COLO829 (cell line): ENCODE measurements at regions not wholly inside any gene's neighbourhood (a gene's known extent, or its start where the extent isn't known, plus 50 kb on each side); places are given as distances from the start of the nearest gene placed in this dataset.
"Not testable (repeated sequence)": the region's sequence is repeated elsewhere in the genome, so short reads cannot be mapped to it uniquely, and the experiment has no call there.

Experiments
- DNase-seq: peaks from one replicate; pipeline ENCODE4 v3.0.0; 2012; ENCODE audit warnings: low spot score

DNA sequence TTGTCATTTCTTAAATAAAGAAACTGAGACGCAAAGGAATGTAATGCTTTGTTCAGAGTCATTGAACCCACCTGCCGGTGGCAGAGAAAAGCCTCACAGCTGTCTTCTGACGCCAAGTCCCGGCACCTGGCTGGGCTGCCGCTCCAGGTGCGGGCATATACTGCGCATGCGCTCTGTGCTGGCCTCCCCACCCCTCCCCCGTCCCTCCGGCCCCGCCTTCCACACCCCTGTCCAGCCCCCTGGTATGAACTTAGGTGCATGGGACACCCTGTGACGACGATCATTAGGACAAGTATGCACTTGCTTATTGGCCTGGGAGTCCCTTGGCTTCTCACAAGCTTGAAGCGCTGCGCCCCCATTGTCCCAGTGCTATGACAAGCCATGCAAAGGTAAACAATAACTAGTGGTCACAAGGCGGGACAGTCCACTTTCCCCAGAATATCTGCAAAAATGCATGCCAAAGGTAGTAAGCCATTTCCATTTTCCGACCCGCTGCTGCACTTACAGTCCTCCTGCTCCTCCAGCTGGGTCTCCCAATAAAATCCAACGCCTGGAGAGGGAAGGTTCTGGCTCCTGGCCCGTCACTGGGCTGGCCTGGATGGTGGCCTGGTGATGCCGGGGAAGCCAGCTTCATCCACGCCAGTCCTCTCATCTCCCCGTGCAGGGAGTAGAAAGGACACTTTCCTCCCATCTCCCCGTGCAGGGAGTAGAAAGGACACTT lies 100.4 kb downstream of the PSMG1 start:
- DNase-seq: no peak

DNA sequence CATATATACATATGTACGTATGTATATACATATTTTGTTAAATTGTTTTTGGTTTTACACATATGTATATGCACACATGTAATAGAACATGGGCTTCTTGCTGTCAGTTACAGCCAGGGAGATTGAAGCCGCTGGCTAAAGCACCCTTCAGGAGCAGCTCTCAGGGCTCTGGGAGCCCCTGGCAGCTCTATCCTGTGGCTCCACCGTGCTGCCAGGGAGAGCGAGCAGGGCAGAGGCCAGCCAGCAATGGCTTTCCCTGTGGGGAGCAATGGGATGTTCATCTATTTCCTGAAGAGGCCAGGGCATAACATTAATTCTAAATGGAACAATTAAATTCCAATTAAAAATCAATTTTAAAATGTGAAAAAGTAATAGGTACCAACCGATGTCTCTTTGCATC lies 102.9 kb downstream of the PSMG1 start:
- DNase-seq: no peak

DNA sequence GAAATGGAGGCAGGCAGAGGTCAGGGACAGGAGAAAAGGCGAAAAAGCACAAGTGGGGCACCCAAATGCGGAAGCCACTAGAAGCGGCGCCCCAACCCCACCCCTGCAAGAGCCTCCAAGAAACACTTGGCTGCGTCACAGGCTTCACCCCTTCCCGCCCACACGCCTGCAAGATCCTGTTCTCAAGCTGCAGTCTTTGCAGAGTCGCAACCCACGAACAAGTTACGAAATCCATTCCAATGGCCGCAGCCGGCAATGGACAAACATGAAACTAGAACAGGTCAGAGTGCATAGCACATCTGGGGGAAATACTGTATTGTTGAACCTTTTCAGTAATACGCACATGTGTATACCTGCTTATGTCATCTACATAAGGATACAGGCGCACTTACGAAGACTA lies 103.6 kb downstream of the PSMG1 start:
- no peak for DNase-seq

DNA sequence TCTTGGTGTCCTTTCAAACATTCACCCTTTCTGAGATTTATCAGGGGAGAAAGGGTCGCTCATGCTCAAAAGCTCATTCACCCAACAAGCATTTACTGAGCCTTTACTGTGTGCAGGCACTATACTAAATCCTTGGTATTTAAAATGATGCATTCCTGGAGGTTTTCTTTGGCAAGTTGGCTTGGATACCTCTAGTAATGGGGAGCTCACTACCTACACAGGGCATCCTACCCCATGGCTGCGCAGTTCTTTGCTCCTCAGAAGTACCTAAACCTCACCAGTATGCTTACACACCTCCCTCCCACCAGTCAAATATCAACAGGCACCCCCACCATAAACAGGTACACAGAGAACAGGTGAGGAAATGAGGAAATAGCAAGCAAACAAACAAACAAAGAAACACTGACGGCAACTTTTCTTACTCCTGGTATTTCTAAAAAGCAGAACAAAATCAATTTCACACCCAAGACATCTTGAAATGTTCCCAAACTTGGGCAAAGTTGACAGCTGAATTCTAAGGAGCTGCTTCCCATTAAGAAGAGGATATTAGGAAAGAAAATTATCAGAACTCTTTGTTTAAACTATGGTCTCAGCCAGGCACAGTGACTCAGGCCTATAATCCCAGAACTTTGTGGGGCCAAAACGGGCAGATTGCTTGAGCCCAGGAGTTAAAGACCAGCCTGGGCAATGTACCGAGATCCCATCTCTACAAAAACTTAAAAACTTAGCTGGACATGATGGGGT lies 104.8 kb downstream of the PSMG1 start:
- no peak for DNase-seq

DNA sequence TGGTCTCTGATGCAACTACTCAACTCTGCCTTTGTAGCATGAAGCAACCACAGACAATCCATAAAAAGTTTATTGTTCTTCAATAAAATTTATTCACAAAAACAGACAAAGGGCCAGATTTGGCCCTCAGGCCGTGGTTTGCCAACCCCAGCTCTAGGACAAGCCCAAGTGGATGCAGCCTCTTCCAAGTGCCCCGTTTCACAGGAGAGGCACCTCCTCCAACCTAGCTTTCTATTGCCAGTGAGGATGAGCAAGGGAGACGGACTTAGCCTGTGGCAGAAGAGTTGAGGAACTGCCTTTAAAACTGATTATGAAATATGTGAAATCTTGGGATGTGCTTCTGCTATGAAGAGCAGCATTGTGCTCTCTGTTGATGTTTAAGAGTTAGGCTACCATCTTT lies 105.4 kb downstream of the PSMG1 start:
- no peak for DNase-seq

DNA sequence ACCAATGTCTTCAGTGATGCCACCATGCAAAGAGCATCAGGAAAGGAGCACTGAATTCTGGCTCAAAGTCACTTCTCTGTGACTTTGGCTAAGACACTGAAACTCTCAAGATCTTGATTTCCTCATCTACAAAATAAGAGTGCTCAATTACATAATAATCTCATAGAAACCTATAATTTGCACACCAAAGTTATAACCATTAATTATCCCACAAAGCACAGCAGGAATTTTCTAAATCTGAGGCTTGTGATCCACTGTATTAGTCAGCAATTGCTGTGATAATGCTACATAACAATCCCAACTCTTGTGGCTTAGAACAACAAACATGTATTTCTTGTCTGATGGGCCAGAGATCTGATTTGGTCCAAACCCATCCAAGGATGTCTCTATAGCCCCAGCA lies 108.7 kb downstream of the PSMG1 start:
- DNase-seq: no peak

DNA sequence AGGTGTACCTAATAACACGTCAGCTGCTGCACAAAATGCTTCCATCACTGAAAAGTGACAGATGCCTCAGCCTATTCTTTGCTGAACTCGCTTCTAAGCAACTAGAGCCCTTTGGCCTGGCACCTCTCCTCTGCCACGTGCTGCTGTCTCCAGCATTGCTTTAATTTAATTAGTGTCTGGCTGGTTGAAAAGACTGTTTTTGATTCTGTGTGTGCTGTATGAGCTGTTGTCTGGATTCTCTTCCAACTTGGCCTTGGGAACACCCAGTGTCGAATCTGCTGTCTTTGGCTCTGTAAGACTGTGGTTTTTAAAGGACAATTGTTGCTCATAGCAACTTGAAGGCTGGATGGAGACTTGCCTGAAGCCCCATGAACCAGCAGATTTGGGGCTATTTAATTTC lies 109.5 kb downstream of the PSMG1 start:
- no peak for DNase-seq

DNA sequence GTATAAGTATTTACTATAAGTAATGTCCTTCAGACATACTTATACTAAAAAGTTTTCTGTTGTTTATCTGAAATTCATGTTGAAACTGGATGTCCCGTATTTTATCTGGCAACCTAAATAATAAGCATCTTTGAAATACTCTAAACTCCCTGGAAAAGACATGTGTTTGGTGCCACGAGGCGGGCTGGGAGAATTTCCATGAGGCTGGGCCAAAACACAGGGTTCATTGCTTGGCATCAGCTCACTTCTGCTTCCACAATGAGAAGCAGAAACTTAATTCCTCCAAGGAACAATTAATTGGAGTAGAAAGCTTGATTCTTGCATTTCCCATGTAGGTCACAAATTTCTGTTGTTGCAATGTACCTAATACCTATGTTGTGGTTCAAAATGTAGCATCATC lies 110.2 kb downstream of the PSMG1 start:
- no peak for DNase-seq

DNA sequence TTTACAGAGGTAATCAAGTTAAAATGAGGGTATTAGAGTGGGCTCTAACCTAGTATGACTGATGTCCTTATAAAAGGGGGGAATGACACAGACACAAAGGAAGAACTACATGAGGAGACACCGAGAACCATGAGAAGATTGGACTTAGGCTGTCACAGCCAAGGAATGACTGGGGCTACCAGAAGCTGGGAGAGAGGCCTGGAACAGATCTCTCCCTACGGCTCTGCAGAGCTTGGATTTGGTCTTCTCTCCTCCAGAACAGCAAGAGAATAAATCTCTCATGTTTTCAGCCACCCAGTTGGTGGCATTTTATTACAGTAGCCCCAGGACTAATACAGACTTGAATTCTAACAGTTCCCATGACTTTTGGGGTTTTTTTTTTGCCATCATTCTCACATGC lies 110.8 kb downstream of the PSMG1 start:
- DNase-seq: no peak

DNA sequence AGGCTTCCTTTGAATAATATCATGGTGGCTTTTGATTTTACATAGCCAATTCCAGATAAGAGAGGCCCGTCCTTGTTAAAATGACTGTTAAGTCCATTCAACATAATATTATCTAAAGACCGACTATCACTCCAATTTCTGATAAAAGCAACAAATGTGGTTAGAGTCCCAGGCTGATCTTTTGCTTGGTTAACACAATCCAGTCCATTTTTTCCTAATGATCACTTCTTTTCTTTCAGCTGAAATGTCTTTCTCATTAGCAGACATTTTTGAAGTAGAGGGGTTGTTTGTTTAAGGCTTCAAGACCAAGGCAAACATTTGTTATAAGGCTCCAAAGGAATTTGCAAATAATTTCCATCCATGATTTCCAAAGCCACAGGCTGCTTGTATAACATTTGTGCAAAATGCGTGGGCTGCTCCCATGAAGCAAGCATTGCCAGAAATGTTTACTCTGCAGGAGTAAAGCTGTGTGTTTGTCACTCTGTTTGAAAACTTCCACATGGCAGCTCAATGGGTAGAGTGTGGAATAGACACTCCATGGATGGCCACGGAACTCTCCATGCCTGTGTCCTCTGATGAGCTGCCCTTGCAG lies 111.5 kb downstream of the PSMG1 start:
- DNase-seq: no peak

DNA sequence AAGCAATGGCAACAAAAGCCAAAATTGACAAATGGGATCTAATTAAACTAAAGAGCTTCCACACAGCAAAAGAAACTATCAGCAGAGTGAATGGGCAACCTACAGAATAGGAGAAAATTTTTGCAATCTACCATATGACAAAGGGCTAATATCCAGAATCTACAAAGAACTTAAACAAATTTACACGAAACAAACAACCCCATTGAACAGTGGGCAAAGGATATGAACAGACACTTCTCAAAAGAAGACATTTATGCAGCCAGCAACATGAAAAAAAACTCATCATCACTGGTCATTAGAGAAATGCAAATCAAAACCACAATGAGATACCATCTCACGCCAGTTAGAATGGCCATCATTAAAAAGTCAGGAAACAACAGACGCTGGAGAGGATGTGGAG lies 113.4 kb downstream of the PSMG1 start:
- not testable (repeated sequence) for DNase-seq

DNA sequence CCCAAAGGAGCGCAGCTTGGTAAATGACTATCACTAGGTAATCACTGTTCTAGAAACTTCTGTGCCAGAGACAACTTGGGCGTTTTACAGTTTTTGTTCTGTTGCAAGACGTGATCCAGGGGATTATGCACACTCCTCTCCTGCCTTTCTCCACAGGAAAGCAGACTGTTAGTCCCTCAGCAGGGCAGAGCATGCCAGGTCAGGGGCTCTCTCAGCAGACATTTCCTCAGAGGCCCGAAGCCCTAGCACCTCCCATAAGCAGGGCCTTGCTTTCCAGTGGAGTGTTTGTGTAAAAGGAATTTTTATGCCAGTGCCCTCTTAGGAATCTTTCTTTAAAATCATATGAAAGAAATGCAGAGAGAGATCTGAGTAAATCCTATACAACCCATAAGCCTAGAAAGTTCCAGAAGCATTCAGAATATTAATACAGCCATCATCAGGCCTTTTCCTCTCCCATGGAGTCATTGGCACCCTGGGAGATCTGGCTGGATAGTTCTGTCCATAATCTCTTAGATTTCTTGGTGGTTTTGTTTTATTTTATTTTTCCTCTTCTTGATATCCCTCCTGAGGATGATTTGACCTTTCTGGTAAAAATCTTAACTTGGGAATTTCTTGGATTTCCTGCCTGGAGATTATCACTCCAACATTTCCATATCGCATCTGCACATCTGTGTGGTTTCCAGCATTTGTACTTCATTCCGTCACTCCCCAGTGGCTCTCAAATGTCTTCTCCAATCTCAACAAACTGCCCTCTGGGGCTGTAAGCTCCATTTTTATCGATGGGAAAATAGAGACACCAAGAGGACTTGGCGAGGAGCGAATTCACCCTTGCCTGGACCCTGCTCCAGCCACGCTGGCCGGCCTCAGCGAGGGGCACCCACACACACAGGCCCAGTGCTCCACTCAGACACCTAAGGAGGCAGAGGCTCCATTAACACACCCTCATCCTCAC lies 116.1 kb downstream of the PSMG1 start:
- no peak for DNase-seq

DNA sequence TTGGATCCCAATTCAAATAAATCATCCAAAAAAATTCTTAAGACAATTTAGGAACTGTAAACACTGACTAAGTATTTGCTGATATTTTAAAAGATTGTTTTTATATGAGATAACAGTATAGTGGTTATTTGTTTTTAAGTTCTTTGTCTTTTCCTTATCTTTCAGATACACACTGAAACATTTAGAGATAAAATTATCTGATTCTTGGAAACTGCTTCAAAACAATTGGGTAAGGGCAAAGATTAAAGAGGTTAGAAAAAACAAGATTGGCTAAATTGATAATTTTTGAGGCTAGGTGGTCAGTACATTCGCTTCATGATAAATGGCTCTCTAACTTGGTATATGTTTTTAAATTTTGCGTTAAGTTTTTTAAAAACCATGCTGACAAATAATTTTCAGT lies 117.3 kb downstream of the PSMG1 start:
- DNase-seq: no peak

DNA sequence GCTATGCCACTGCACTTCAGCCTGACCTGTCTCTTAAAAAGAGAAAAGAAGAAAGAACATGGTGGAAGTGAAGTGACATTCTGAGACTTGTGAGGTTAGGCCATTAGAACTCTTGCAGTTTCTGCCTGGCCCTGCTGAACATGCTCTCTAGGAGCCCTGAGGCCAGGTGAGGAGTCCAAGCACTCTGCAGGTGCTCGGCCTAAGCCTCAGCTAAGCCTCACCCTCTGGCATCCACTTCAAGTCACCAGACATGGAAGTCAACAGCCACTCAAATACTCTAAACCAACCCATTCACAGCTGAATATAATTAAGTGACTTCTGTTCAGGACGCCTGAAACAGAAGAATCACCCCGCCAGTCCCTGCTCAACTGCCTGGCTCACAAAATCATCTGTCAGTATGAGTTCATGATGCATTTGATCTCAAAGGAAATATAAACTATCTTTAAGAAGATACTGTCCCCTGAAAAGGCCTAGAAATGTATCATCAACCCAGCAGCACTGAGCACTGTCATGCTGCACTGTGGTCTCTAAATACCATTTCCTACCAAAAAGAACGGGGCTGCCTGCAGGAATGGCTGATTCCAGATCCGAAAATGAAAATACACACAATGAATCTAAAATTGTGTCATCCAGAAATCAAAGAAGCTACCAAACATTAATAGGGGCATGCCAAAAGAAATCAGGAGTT lies 118.8 kb downstream of the PSMG1 start:
- no peak for DNase-seq

DNA sequence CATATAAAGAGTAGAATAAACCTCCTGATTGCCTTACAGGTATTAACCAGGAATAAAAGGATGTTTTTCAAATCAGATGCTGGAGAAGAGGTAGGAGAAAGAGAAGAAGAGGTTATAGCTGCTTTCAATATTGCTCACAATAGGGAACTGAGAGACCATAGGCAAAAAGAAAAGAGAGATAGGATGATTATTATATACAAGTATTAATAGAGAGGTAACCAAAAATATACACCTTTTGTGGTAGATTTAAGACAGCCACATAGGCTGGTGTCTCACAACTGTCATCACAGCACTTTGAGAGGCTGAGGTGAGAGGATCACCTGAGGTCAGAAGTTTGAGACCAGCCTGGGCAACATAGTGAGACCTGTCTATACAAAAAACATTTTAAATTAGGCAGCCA lies 119.7 kb downstream of the PSMG1 start:
- DNase-seq: no peak

DNA sequence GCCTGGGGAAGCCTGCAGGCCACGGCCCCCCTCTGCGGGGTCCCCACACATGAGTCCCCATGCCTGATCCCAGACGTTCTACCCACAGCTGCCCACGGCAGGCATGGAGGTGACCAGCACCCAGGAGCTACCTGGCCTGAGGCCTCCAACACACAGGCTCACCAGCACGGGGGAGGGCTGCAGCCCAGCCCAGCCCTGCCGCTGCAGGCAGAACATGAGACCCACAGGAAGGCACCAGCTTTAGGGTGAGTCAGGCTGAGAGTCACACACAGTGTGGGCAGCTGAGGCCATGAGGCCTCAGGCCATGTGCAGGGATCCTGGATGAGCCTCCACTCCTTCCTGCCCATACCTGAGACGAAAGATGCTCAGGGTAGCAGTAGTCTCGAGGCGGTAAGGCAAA lies 121.1 kb downstream of the PSMG1 start:
- DNase-seq: no peak

DNA sequence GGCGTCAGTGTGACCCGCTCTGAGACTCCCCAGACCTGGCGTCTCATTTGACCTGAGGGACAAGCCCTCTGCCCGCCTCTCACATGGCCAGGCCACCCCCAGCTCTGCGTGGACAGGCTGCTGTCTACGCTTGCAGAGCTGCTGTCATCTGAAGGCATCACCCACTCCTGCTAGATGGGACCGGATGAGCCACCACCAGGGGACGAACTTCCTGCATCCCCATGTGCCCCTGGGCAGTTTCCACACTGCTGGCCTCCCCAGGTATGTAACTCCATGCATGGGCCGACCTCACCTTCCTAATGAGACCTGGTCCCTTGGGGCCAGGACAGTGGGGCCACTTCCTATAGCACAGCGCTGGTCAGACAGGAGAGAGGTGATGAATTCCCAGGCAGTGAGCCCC lies 121.5 kb downstream of the PSMG1 start:
- no peak for DNase-seq

DNA sequence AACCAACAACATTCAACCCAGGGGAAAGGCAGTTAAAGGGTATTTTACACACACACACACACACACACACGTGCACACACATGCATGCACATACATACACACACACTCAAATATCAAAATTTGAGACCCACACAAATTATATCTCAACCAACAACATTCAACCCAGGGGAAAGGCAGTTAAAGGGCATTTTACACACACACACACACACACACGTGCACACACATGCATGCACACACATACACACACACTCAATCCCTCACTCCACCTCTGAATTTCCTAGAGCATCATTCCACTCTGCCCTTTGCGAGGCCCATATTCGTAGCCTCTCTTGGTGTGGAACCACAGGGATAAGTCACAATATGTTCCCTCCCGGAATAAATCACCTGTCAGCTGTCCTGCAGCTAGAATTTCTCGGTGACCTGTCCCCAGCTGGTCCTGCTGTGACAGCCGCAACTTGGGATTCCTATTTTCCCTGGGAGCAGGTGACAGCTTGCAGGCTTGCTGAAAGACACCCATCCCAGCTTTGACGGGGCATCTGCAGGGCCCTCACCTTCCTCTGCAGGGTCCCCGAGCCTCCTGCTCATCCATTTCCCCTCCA lies 122.7 kb downstream of the PSMG1 start:
- DNase-seq: no peak

DNA sequence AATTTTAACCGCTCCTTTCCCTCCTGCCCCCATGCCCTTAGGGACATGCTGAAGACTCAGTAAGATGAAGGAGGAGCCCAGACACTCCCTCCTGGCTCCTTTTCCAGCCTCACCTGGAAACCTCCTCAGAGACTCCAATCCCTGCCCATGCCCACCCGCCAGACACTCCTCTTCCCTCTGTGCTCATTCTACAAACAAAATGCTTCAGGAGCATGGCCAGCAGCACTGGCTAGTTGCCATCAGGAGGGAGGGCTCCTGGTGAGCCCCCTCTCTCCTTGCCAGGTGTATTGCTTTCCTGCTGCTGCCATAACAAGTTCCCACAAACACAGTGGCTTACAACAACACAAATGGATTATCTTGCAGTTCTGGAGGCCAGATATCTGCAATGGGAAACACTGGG lies 126.1 kb downstream of the PSMG1 start:
- DNase-seq: no peak

DNA sequence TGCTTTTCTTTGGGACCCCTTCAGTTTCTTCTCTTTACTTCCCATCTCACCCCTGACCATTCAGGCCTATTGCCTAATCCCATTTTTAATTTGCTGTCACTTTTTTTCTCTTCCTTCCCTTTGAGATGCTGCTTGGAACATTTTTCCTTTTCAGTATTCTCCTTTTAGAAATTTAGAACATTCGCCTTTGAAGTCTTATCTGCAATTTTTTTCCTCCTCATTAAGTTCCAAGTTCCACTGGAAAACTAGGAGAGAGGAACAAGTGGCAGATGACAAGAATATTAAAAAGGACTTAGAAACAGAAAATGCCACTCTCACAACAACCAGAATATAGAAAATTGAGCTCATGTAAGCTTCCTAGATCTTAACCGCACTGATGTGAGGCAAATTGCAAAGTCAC lies 126.6 kb downstream of the PSMG1 start:
- DNase-seq: no peak

DNA sequence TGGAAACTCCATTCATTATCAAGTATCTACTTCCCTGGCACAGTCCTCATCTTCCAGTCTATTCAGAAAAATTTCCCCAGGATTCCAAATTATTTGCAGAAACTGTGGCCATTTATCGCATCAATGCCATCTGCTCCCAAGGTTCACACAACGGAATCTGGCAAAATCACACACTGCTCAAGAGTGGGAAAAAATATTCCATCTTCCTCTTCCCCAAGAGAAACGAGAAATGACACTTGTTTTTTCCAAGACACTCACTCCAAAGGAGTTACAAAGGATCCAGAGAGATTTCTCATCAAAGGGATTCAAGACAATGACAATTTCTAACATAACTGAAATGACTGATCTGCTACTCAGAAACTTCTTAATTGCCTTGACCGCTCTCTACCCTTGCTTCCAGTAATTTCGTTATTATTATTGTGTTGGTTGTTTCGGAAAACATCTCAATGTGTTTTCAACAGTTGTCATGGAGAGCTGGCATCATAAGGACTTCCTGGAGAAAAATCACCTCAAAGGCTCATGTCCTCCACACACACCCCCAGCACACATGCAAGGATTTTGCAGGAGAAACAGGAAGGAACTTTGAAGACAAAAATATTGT lies 128.0 kb downstream of the PSMG1 start:
- no peak for DNase-seq
